HG02938 (cell line): ENCODE measurements at regions not wholly inside any gene's neighbourhood (a gene's known extent, or its start where the extent isn't known, plus 50 kb on each side); places are given as distances from the start of the nearest gene placed in this dataset.
"Not testable (repeated sequence)": the region's sequence is repeated elsewhere in the genome, so short reads cannot be mapped to it uniquely, and the experiment has no call there.

Experiments used
- ATAC-seq: cut with Tn5 transposase; IDR thresholded peaks from one replicate; pipeline ENCODE4 v1.9.1; 2021; ENCODE audit warnings: mild to moderate bottlenecking, moderate library complexity; ENCODE audit not compliant: unreplicated experiment

GRCh38 chr6:158886346-158886977, 67.3 kb upstream of the EZR start:
- ATAC-seq, result not testable (repeated sequence)

DNA sequence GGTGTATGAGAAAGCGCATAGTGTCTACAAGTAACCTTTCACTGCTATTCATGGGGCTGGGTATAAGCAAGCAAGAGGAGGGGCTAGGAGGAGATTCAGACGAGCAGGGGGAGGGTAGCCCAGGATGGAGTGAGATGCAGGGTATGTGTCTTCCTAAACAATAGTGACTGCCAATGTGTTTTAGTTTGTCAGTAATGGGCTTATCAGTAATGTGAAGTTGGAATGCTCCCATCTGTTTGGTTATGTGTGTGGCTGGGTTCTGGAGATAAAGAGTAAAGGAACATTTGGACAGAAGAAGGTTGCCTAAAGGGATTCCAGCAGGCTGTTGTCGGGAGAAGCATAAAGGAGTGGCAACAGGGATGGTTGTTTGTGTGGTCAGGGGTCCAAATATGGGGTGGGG, 62.7 kb upstream of the EZR start:
- ATAC-seq, result not testable (repeated sequence)

DNA sequence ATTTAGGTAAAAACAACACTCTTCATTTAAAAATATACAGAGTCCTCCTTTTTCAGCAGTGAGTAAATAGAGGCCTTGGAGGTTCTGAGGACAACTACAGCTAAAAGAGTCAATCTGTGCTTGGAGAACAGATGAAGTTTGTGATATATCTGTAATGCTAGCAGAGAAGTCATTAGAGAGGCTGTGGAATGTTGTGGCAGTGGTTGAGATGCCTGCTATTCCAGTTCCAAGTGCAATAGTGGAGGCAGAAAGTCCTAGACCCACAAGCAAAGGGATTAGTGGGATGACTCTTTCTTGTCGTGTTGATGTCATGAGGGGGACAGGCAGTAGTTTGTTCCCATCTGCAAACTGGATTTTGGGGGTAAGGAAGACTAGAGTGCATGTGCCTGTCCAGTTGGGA, 62.1 kb upstream of the EZR start:
- not testable (repeated sequence) for ATAC-seq

DNA sequence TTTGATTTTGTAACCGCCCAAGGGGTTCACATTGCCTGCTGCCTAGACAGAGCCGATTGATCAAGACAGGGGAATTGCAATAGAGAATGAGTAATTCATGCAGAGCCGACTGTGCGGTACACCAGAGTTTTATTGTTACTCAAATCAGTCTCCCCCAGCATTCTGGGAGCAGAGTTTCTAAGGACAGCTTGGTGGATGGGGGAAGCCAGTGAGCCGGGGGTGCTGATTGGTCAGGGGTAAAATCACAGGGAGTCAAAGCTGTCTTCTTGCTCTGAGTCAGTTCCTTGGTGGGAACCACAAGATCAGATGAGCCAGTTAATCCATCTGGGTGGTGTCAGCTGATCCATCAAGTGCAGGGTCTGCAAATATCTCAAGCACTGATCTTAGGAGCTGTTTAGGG, 60.0 kb upstream of the EZR start:
- no peak for ATAC-seq

- no peak for ATAC-seq
Observed at GRCh38 chr6:158877716-158878115, 58.5 kb upstream of the EZR start.

DNA sequence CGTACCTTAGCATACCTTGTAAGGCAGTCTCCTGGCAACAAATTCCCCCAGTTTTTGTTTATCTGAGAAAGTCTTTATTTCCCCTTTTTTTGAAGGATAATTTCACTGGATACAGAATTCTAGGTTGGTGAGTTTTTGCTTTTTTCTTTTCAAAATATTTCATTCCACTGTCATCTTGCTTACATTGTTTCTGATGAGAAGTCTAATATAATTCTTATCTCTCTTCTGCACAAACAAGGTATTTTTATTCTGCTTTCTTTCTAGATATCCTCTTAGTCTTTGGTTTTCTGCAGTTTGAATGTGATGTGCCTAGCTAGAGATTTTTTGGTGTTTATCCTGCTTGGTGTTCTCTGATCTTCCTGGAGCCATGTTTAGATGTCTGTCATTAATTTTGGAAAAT, 57.7 kb upstream of the EZR start:
- ATAC-seq, result no peak

DNA sequence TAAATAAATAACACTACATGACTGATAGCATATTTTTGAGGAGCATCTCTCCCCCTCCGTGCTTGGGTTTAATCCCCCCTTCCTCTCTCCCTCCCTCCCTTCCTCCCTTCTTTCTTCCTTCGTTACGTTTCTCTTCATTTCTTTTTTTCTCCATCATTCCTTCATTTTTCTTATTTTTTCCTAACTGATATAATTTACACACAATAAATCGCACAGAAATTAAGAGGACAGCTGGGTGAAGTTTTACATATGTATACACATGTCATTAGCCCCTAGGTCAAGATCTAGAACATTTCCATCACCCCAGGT, 51.4 kb upstream of the EZR start:
- no peak for ATAC-seq

- peak; percentile 96 for ATAC-seq
Observed at GRCh38 chr6:158869826-158870648, 50.9 kb upstream of the EZR start.

DNA sequence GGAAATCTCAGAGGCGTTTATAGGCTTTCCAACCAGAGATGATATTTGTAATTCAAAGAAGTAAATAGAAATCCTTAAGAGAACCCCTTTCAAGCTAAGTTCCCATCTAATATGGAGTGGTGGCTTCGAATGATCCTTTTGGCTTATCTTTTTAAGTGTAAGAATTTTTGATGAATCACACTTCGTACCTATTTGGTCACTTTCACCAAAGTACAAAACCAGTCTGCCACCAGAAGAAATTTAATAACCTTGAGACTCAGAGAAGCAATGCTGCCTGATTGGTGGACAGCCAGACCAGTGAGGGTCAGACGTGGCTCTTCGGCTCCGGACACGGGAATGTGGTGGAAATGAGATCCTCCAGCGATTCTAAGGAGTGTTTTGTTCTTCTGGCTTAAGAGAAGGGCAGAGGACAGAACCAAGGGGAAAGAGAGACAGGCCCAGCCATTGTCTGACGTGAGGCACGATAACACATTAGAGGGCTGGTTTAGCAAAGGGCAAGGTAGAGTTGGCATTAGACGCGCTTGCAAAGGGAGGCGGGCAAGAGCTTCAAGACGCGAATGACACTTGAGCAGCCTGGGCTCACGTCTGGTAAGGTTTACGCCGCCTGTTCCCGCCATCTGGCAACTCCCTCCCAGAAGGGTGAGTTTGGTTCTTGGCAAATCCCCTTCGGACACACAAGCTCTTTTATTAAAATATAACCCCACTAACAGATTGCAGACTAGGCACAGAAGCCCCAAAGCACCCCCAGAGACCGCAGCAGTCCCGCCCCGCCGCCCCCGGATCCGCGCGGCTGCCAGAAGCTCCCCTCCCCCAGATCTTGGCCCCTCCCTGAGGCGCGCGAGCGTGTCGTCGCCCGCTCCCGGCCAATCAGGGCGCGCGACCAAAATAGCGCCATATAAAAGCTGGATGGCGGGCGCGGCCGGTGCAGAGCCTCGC, 50.0 kb upstream of the EZR start:
- no peak for ATAC-seq
